KMS-11 (cell line): ENCODE measurements at regions not wholly inside any gene's neighbourhood (a gene's known extent, or its start where the extent isn't known, plus 50 kb on each side); places are given as distances from the start of the nearest gene placed in this dataset.

Experiments used
- H2AFZ ChIP-seq: fragments of 200-600 bp; sonication (generic); 2 replicates; pipeline ENCODE4 v1.6.1; 2016; ENCODE audit warnings: antibody characterized with exemption, mixed run types, low read depth
- H3K27ac ChIP-seq: fragments of 200-600 bp; sonication (generic); 2 replicates; pipeline ENCODE4 v1.6.1; 2016; ENCODE audit warnings: mild to moderate bottlenecking, mixed run types
- H3K27me3 ChIP-seq: fragments of 200-600 bp; sonication (generic); 2 replicates; pipeline ENCODE4 v1.6.1; 2017; ENCODE audit warnings: mild to moderate bottlenecking, low read depth, mixed run types, moderate library complexity; ENCODE audit not compliant: insufficient read depth
- H3K36me3 ChIP-seq: fragments of 200-600 bp; sonication (generic); 2 replicates; pipeline ENCODE4 v1.6.1; 2017; ENCODE audit warnings: mild to moderate bottlenecking, mixed run types; ENCODE audit not compliant: insufficient read depth
- H3K4me1 ChIP-seq: fragments of 200-600 bp; sonication (generic); 2 replicates; pipeline ENCODE4 v1.6.1; 2016; ENCODE audit warnings: mild to moderate bottlenecking, low read depth, mixed run types; ENCODE audit not compliant: poor library complexity, severe bottlenecking
- H3K4me2 ChIP-seq: fragments of 200-600 bp; sonication (generic); 2 replicates; pipeline ENCODE4 v1.7.0; 2016; ENCODE audit warnings: mild to moderate bottlenecking, mixed run types
- H3K4me3 ChIP-seq: fragments of 200-600 bp; sonication (generic); IDR thresholded peaks from 2 replicates; pipeline ENCODE4 v1.6.1; 2017; ENCODE audit warnings: low read depth, low read length, mixed read lengths; ENCODE audit not compliant: insufficient read depth
- H3K79me2 ChIP-seq: fragments of 200-600 bp; sonication (generic); 2 replicates; pipeline ENCODE4 v1.6.1; 2016; ENCODE audit warnings: low read depth, mixed run types; ENCODE audit not compliant: insufficient read depth
- H3K9ac ChIP-seq: fragments of 200-600 bp; sonication (generic); 2 replicates; pipeline ENCODE4 v1.6.1; 2016; ENCODE audit warnings: mild to moderate bottlenecking, mixed run types
- H4K20me1 ChIP-seq: fragments of 200-600 bp; sonication (generic); 2 replicates; pipeline ENCODE4 v1.6.1; 2016; ENCODE audit warnings: mild to moderate bottlenecking, mixed run types; ENCODE audit not compliant: insufficient read depth
- CTCF ChIP-seq: fragments of 200-600 bp; sonication (generic); conservative IDR thresholded peaks from 2 replicates; pipeline ENCODE4 v1.6.1; 2017; ENCODE audit warnings: low read depth, mild to moderate bottlenecking, antibody characterized with exemption, low read length, moderate library complexity, mixed read lengths

DNA sequence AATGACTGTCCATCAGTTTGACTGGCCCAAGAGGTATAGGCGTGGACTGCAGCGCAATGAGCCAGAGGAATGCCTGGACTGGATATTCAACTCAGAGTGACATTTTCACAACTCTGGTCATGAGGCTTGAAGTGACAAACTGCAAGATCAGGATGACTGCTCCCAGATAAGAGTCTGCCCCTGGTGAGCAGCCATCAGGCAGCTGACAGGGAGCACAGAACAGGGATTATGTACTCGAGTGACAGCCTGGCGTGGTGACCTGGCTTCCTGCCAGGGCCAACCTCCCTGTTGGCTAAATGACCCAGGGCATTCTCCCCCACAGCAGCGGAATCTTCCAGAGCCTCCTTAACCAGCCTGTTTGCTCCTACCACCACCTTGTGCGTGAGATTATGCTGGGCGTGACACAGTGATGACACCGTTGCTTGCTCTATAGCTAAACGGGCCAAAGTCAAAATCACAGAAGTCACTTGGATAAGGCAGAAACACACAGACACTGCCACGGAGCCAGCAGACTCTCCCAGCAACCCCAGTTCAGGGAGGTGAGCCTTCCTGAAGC is 209.1 kb upstream of the JARID2 start:
- no peak for TF ChIP-seq CTCF
- no peak overlapping the region for H3K27ac ChIP-seq
- H3K27me3 ChIP-seq = no peaks in the 10 kb centered on the region
- no peak overlapping the region for H3K4me3 ChIP-seq
- H3K4me2 ChIP-seq = no peak overlapping the region
- H3K9ac ChIP-seq = no peak overlapping the region
- no peak overlapping the region for H2AFZ ChIP-seq
- no peaks in the 10 kb centered on the region for H3K79me2 ChIP-seq
- no peaks in the 10 kb centered on the region for H4K20me1 ChIP-seq
- H3K36me3 ChIP-seq = no peaks in the 10 kb centered on the region
- H3K4me1 ChIP-seq = no peaks in the 10 kb centered on the region

DNA sequence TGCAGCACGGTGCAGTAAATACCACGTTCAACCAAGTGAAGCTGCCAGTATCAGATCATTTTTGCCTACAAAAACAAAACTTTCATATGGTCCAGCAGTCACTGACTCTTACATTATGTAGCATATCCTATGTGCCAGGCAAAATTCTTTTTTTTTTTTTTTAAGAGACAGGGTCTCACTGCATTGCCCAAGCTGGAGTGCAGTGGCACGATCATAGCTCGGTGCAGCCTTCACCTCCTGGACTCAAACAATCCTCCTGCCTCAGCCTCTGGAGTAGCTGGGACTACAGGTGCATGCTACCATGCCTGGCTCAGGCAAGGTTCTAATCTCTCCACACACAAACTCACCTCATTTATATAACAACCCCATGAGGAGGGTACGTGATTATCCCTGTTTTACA is 208.6 kb upstream of the JARID2 start:
- no peak overlapping the region for H3K4me3 ChIP-seq
- no peaks in the 10 kb centered on the region for H3K36me3 ChIP-seq
- H3K27ac ChIP-seq = no peak overlapping the region
- no peaks in the 10 kb centered on the region for H3K27me3 ChIP-seq
- TF ChIP-seq CTCF = no peak
- no peak overlapping the region for H3K9ac ChIP-seq
- H3K4me1 ChIP-seq = no peaks in the 10 kb centered on the region
- no peaks in the 10 kb centered on the region for H4K20me1 ChIP-seq
- no peak overlapping the region for H3K4me2 ChIP-seq
- H3K79me2 ChIP-seq = no peaks in the 10 kb centered on the region
- no peak overlapping the region for H2AFZ ChIP-seq

DNA sequence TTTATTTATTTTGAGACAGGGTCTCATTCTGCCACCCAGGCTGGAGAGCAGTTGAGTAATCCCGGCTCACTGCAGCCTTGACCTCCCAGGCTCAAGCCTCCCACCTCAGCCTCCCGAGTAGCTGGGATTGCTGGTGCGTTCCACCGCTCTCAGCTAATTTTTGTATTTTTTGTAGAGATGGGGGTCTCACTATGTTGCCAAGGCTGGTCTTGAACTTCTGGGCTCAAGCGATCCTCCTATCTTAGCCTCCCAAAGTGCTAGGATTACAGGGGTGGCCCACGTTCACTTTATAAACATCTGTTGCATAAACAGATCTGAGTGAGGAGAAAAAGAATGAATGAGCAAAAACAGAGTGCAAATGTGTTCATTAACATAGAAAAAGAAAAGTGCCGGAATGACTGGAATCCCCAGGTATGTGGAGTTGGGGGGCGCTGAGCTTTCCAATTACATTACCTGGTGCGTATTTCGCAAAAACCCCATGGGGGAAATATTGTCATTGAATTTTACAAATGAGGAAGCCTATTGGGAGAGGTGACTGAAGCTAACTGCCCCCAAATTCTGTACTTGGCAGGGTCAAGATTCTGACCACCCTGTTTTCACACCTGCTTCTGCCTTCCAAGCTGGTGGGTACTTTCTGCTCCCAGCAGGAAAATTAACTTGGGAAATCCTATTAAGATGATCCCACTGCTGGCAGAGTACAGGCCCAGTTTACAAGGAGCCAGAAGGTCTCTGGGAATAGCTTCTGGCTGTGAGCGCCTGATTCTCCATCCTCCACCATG is 207.7 kb upstream of the JARID2 start:
- no peaks in the 10 kb centered on the region for H3K27me3 ChIP-seq
- H3K27ac ChIP-seq = no peak overlapping the region
- H2AFZ ChIP-seq = no peak overlapping the region
- no peak overlapping the region for H3K4me2 ChIP-seq
- no peak overlapping the region for H3K9ac ChIP-seq
- H4K20me1 ChIP-seq = no peaks in the 10 kb centered on the region
- H3K36me3 ChIP-seq = no peaks in the 10 kb centered on the region
- H3K4me3 ChIP-seq = no peak overlapping the region
- H3K79me2 ChIP-seq = no peaks in the 10 kb centered on the region
- no peak for TF ChIP-seq CTCF
- H3K4me1 ChIP-seq = no peaks in the 10 kb centered on the region

GRCh38 chr6:15039136-15039535 is 206.7 kb upstream of the JARID2 start:
- Histone ChIP-seq H3K4me1 (no peaks in the 10 kb centered on the region), H3K4me2 (no peak overlapping the region), H3K36me3 (no peaks in the 10 kb centered on the region), H4K20me1 (no peaks in the 10 kb centered on the region), H3K27ac (no peak overlapping the region), H3K9ac (no peak overlapping the region), H3K4me3 (no peak overlapping the region), H3K27me3 (no peaks in the 10 kb centered on the region), H3K79me2 (no peaks in the 10 kb centered on the region), H2AFZ (no peak overlapping the region)
- TF ChIP-seq CTCF = no peak
